ENCODE measurements at regions not wholly inside any gene's neighbourhood (a gene's known extent, or its start where the extent isn't known, plus 50 kb on each side); places are given as distances from the start of the nearest gene placed in this dataset.
"Not testable (repeated sequence)": the region's sequence is repeated elsewhere in the genome, so short reads cannot be mapped to it uniquely, and the experiment has no call there.

DNA sequence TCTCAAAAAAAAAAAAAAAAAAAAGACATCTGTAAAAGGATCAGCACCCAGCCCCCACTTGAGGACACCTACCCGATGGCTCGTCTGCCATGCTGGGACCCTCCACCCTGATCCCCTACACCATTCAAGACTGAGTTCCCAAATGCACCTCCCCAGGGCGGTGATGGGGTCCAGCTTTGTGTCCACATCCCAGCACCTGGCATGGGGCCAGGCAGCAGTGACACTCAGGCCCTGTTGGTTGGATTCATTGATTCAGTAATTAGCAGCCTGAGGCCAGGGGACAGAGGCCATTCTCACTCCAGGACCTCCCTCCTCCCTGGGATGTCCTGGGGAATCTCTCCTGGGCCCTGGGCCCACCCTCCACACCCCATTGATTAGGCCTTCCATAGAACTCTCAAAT, 88.8 kb upstream of the RUFY1 start:
- ChIA-PET POLR2A (no interaction called here), CTCF (ENCODE audit: unreplicated experiment) (no interaction called here)
- Histone ChIP-seq H3K9me3 (ENCODE audit: low read length) (no peaks in the 10 kb centered on the region), H4K20me1 (ENCODE audit: insufficient read depth, low read length) (no peaks in the 10 kb centered on the region), H3K4me2 (ENCODE audit: low read length) (no peak overlapping the region), H2AFZ (ENCODE audit: low read length) (no peak overlapping the region), H3K36me3 (ENCODE audit: insufficient read depth, low read length) (no peaks in the 10 kb centered on the region), H3K9me2 (ENCODE audit: insufficient read depth, low read length) (no peaks in the 10 kb centered on the region), H3K4me1 (ENCODE audit: insufficient read depth, low read length, poor library complexity, severe bottlenecking) (no peaks in the 10 kb centered on the region), H3K79me2 (ENCODE audit: insufficient read depth, low read depth, low read length) (no peaks in the 10 kb centered on the region), H3K4me3 (ENCODE audit: low read depth, low read length, poor library complexity, severe bottlenecking) (no peak overlapping the region), H3K27ac (ENCODE audit: low read depth, low read length, poor library complexity, severe bottlenecking) (no peak overlapping the region)
- no peak for TF ChIP-seq EZH2phosphoT487 (IDR thresholded peaks at IDR 0.05; ENCODE audit: borderline replicate concordance, low read depth, low read length)
- TF ChIP-seq, protein P1, sequence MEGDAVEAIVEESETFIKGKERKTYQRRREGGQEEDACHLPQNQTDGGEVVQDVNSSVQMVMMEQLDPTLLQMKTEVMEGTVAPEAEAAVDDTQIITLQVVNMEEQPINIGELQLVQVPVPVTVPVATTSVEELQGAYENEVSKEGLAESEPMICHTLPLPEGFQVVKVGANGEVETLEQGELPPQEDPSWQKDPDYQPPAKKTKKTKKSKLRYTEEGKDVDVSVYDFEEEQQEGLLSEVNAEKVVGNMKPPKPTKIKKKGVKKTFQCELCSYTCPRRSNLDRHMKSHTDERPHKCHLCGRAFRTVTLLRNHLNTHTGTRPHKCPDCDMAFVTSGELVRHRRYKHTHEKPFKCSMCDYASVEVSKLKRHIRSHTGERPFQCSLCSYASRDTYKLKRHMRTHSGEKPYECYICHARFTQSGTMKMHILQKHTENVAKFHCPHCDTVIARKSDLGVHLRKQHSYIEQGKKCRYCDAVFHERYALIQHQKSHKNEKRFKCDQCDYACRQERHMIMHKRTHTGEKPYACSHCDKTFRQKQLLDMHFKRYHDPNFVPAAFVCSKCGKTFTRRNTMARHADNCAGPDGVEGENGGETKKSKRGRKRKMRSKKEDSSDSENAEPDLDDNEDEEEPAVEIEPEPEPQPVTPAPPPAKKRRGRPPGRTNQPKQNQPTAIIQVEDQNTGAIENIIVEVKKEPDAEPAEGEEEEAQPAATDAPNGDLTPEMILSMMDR (conservative IDR thresholded peaks at IDR 0.05; ENCODE audit: low read length), result no peak
- DNase-seq (ENCODE audit: low spot score), result no peak
- intact Hi-C loops (cut with micrococcal nuclease; ENCODE audit: unreplicated experiment), result no loop called here
- BruUV-seq (replicated peaks), result no TSS peak

DNA sequence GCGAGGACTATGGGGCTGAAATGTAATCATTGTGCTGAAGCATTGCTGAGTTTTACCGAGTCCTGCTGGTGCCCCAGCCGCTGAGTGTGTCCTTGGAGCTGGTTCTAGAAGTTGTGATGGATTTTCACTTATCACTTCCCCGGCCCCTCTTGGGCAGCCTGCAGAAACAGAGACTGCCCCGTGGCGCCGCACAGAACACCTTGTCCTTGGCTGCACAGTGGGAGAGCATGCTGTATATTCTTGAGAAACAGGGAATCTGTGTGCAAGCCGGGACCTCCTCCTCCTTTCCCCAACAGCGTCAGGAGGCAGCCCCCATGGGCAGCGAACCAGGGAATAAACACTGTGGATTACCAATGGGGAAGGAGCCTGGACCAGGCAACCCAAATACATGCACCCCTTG, 90.6 kb upstream of the RUFY1 start:
- no peaks in the 10 kb centered on the region for H3K9me2 ChIP-seq (ENCODE audit: insufficient read depth, low read length)
- no peak overlapping the region for H3K27ac ChIP-seq (ENCODE audit: low read depth, low read length, poor library complexity, severe bottlenecking)
- TF ChIP-seq EZH2phosphoT487 (IDR thresholded peaks at IDR 0.05; ENCODE audit: borderline replicate concordance, low read depth, low read length), result no peak
- TF ChIP-seq, protein P1 (conservative IDR thresholded peaks at IDR 0.05; ENCODE audit: low read length), result no peak
- no peak overlapping the region for H2AFZ ChIP-seq (ENCODE audit: low read length)
- H4K20me1 ChIP-seq (ENCODE audit: insufficient read depth, low read length), result no peaks in the 10 kb centered on the region
- no peak overlapping the region for H3K4me2 ChIP-seq (ENCODE audit: low read length)
- ChIA-PET CTCF (ENCODE audit: unreplicated experiment) (no interaction called here), POLR2A (no interaction called here)
- H3K9me3 ChIP-seq (ENCODE audit: low read length), result 0 out of 2 replicates have a peak, but pooled peaks cover 5% of the 10 kb centered on the region
- no peaks in the 10 kb centered on the region for H3K79me2 ChIP-seq (ENCODE audit: insufficient read depth, low read depth, low read length)
- no peaks in the 10 kb centered on the region for H3K36me3 ChIP-seq (ENCODE audit: insufficient read depth, low read length)
- H3K4me1 ChIP-seq (ENCODE audit: insufficient read depth, low read length, poor library complexity, severe bottlenecking), result no peaks in the 10 kb centered on the region
- intact Hi-C loops (cut with micrococcal nuclease; ENCODE audit: unreplicated experiment), result no loop called here
- no TSS peak for BruUV-seq (replicated peaks)
- H3K4me3 ChIP-seq (ENCODE audit: low read depth, low read length, poor library complexity, severe bottlenecking), result no peak overlapping the region
- DNase-seq (ENCODE audit: low spot score), result no peak

DNA sequence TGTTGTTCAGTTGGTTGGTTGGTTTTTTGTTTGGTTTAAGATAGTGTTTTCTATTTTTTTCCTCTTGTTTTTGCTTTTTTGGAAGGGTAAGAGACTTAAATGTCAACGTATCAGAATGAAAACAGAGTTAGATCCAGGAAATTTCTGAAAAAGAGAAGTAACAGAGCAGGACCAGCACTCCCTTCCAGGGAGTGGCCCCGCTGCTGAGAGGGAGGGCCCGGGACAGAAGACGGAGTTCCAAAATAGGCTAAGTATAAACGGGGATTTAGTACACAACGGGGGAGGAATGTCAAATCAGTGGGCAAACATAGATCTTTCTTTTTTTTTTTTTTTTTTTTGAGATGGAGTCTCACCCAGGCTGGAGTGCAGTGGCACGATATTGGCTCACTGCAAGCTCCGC, 92.7 kb upstream of the RUFY1 start:
- ChIA-PET POLR2A (interaction anchor here (0.7 kb wide), 1 partner anchor 137 kb away, joined by 3 read pairs; no protein-coding TSS in a partner anchor), CTCF (ENCODE audit: unreplicated experiment) (no interaction called here)
- TF ChIP-seq, protein P1 (conservative IDR thresholded peaks at IDR 0.05; ENCODE audit: low read length), result no peak
- TF ChIP-seq EZH2phosphoT487 (IDR thresholded peaks at IDR 0.05; ENCODE audit: borderline replicate concordance, low read depth, low read length), result no peak
- DNase-seq (ENCODE audit: low spot score), result no peak
- Histone ChIP-seq H3K4me2 (ENCODE audit: low read length) (no peak overlapping the region), H3K4me1 (ENCODE audit: insufficient read depth, low read length, poor library complexity, severe bottlenecking) (no peaks in the 10 kb centered on the region), H3K36me3 (ENCODE audit: insufficient read depth, low read length) (no peaks in the 10 kb centered on the region), H3K9me2 (ENCODE audit: insufficient read depth, low read length) (no peaks in the 10 kb centered on the region), H3K79me2 (ENCODE audit: insufficient read depth, low read depth, low read length) (no peaks in the 10 kb centered on the region), H2AFZ (ENCODE audit: low read length) (no peak overlapping the region), H4K20me1 (ENCODE audit: insufficient read depth, low read length) (no peaks in the 10 kb centered on the region), H3K9me3 (ENCODE audit: low read length) (0 out of 2 replicates have a peak, but pooled peaks cover 5% of the 10 kb centered on the region), H3K4me3 (ENCODE audit: low read depth, low read length, poor library complexity, severe bottlenecking) (no peak overlapping the region), H3K27ac (ENCODE audit: low read depth, low read length, poor library complexity, severe bottlenecking) (no peak overlapping the region)
- no TSS peak for BruUV-seq (replicated peaks)
- intact Hi-C loops (cut with micrococcal nuclease; ENCODE audit: unreplicated experiment), result no loop called here

DNA sequence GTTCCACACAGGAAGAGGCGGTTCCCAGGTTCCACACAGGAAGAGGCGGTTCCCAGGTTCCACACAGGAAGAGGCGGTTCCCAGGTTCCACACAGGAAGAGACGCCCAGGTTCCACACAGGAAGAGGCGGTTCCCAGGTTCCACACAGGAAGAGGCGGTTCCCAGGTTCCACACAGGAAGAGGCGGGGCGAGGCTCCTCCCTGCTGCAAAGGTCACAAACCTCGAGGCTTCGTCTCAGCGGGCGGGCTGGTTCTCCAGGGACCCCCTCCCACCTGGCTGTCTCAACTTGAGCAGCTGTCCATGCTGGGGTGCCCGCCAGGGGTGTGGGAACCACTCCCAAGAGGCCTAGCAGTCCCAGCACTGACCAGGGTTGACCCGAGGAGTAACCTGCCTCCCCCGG, 94.3 kb upstream of the RUFY1 start:
- intact Hi-C loops (cut with micrococcal nuclease; ENCODE audit: unreplicated experiment); H3K79me2 ChIP-seq (ENCODE audit: insufficient read depth, low read depth, low read length); H3K36me3 ChIP-seq (ENCODE audit: insufficient read depth, low read length); H3K27ac ChIP-seq (ENCODE audit: low read depth, low read length, poor library complexity, severe bottlenecking); H3K4me1 ChIP-seq (ENCODE audit: insufficient read depth, low read length, poor library complexity, severe bottlenecking); H4K20me1 ChIP-seq (ENCODE audit: insufficient read depth, low read length); BruUV-seq (replicated peaks); H3K9me2 ChIP-seq (ENCODE audit: insufficient read depth, low read length); H3K9me3 ChIP-seq (ENCODE audit: low read length); POLR2A ChIA-PET; H3K4me2 ChIP-seq (ENCODE audit: low read length); H3K4me3 ChIP-seq (ENCODE audit: low read depth, low read length, poor library complexity, severe bottlenecking); DNase-seq (ENCODE audit: low spot score): not testable (repeated sequence)
- CTCF ChIA-PET (ENCODE audit: unreplicated experiment), result interaction anchor here (0.5 kb wide), 1 partner anchor 24 kb away, joined by 3 read pairs; no protein-coding TSS in a partner anchor
- H2AFZ ChIP-seq (ENCODE audit: low read length), result peak overlapping the region; percentile 9; the same call in 1 of the 2 replicates

Measured in OCI-LY7 (cell line).